ENCODE measurements at regions not wholly inside any gene's neighbourhood (a gene's known extent, or its start where the extent isn't known, plus 50 kb on each side); places are given as distances from the start of the nearest gene placed in this dataset.

DNA sequence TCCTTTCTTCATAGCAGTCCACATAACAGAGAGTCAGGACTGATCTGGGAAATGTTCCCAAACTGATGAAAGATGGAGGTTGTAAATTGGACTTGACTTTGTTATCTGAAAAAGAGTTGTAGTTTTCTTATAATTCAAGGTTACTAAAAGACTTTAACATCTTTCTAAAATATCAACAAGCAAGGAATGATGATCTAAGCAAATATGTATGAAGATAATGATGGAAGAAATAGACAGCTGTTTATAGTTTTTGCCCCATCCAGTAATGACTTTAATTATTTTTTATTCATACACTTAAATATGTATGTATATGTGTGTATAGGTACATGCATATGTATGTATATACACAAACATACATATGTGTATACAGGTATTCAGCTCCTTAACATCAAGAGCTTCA, 411.1 kb upstream of the SPOCK3 start:
- no peaks in the 10 kb centered on the region for H3K27me3 ChIP-seq
- H3K27ac ChIP-seq = no peak overlapping the region
- intact Hi-C loops (cut with DNase I) = no loop called here
- H3K9me3 ChIP-seq = no peaks in the 10 kb centered on the region
- TF ChIP-seq, protein P1, sequence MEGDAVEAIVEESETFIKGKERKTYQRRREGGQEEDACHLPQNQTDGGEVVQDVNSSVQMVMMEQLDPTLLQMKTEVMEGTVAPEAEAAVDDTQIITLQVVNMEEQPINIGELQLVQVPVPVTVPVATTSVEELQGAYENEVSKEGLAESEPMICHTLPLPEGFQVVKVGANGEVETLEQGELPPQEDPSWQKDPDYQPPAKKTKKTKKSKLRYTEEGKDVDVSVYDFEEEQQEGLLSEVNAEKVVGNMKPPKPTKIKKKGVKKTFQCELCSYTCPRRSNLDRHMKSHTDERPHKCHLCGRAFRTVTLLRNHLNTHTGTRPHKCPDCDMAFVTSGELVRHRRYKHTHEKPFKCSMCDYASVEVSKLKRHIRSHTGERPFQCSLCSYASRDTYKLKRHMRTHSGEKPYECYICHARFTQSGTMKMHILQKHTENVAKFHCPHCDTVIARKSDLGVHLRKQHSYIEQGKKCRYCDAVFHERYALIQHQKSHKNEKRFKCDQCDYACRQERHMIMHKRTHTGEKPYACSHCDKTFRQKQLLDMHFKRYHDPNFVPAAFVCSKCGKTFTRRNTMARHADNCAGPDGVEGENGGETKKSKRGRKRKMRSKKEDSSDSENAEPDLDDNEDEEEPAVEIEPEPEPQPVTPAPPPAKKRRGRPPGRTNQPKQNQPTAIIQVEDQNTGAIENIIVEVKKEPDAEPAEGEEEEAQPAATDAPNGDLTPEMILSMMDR (IDR thresholded peaks at IDR 0.05) = no peak
- no peak for TF ChIP-seq POLR2A (IDR thresholded peaks at IDR 0.05)
- no peaks in the 10 kb centered on the region for H3K36me3 ChIP-seq
- ATAC-seq (no peak), DNase-seq (no peak)
- H3K4me1 ChIP-seq = no peaks in the 10 kb centered on the region
- H3K4me3 ChIP-seq = no peak overlapping the region

DNA sequence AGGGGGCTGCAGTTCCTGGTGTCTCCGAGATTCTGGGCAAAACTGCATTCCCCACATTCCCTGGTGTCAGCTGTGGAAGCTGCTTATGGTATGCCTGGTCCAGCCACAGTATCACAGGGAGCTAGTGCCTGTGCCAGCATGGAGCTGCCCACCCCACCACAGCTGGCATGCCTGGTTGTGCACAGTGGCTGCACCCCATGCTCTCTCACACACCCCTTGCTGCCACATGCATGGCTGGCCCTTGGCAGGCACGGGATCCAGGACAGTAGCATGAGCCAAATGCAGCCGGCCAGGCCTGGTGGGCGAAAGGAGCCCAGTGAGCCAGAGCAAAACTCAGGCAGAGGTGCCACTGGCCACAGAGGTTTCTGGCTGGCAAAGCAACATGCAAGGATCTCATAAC, 418.0 kb upstream of the SPOCK3 start:
- no peak for DNase-seq
- Histone ChIP-seq H3K27ac (no peak overlapping the region), H3K4me1 (no peaks in the 10 kb centered on the region), H3K36me3 (no peaks in the 10 kb centered on the region), H3K4me3 (no peak overlapping the region), H3K27me3 (no peaks in the 10 kb centered on the region), H3K9me3 (peaks cover 0 to 12% (median 0%) of the 10 kb centered on the region in 12 donors)
- 55 to 76% (median 62%) methylated on average over 3 to 4 of the region's 4 CpGs for WGBS, 4 donors
- no peak for ATAC-seq
- intact Hi-C loops (cut with DNase I) = no loop called here
- TF ChIP-seq, protein P1 (IDR thresholded peaks at IDR 0.05) = no peak
- no peak for TF ChIP-seq POLR2A (IDR thresholded peaks at IDR 0.05)

DNA sequence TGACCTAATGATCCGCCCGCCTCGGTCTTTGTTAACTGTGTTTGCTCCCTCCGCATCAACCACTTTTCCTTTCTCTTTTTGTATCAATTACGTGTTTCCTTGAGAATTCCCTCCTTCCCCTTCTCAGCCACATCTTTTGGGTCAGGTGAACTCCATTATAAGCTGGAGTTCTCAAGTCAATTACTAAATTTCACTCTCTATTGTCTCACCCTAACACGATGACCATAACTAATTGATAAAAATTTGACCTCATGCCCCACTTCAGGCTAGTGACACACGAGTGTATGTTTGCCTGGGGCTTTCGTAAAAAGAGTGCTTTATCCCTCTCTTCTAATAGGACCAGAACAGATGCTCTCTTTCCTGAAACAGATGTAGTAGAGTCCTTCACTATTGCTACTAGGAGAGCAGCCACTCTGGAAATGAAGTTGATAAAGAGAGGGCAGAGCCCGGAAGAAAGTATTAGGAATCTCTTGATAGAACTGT, 403.6 kb upstream of the ANXA10 start:
- H3K9me3 ChIP-seq = no peaks in the 10 kb centered on the region
- H3K36me3 ChIP-seq = no peaks in the 10 kb centered on the region
- WGBS, 4 donors = 78 to 86% (median 85%) methylated on average over 9 of the region's 9 CpGs
- TF ChIP-seq POLR2A (IDR thresholded peaks at IDR 0.05) = no peak
- TF ChIP-seq, protein P1 (IDR thresholded peaks at IDR 0.05) = no peak
- no peak overlapping the region for H3K4me3 ChIP-seq
- no peaks in the 10 kb centered on the region for H3K27me3 ChIP-seq
- no peak overlapping the region for H3K27ac ChIP-seq
- DNase-seq = no peak
- H3K4me1 ChIP-seq = no peaks in the 10 kb centered on the region
- intact Hi-C loops (cut with DNase I) = no loop called here
- ATAC-seq = no peak

DNA sequence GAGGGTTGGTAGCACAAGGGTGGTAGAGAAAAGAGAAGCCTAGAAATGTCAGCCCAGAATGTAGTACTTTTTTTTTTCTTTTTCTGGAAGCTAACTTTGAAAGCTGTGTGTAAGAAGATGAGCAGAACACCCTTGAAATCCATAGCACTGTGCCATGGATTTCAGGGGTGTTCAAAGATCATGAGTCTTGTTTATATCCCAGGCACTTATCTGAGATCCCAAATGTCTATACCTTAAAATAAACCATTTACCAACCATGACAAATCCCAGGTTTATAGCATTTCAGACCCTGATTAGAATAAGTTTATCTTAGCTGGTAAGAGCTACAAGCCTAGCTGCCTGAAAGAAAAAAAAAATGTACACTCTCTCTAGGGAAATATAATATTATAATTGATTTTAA, 389.9 kb upstream of the ANXA10 start:
- ATAC-seq = no peak

More for the DNA sequence above, 389.9 kb upstream of the ANXA10 start:
- no peaks in the 10 kb centered on the region for H3K4me1 ChIP-seq
- no peak for DNase-seq
- no peaks in the 10 kb centered on the region for H3K9me3 ChIP-seq
- H3K36me3 ChIP-seq = no peaks in the 10 kb centered on the region
- no peak for TF ChIP-seq POLR2A (IDR thresholded peaks at IDR 0.05)
- TF ChIP-seq, protein P1 (IDR thresholded peaks at IDR 0.05) = no peak
- no peak overlapping the region for H3K27ac ChIP-seq
- intact Hi-C loops (cut with DNase I) = no loop called here
- H3K27me3 ChIP-seq = no peaks in the 10 kb centered on the region
- H3K4me3 ChIP-seq = no peak overlapping the region

Data from heart left ventricle (tissue), 16 donors.